ENCODE measurements at regions not wholly inside any gene's neighbourhood (a gene's known extent, or its start where the extent isn't known, plus 50 kb on each side); places are given as distances from the start of the nearest gene placed in this dataset.

DNA sequence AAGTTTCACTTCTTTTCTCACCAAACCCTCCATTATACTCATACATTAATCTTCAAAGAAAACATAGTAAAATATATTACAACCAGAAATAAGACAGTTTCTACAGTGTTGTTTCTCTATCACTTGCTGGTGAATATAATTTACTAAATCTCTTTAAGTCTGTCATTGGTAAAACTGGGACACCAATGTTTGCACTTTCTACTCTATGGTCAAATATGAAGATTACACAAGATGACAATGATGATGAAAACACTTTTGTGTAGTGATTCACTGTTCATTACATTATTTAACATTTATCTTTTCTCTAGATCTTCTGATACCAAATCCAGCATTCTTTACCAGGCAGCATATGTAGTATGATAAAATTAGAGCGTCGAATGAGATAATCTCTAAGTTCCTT is 459.1 kb downstream of the DMAC1 start (continued):
- TF ChIP-seq ZNF883 (CRISPR knock-in tag; IDR thresholded peaks at IDR 0.05; ENCODE audit: not compliant biosample characterization) (no peak), ZNF530 (CRISPR knock-in tag; IDR thresholded peaks at IDR 0.05; ENCODE audit: low read depth) (no peak), SP4 (CRISPR knock-in tag; IDR thresholded peaks at IDR 0.05) (no peak), ZNF225 (CRISPR knock-in tag; IDR thresholded peaks at IDR 0.05) (no peak)

DNA sequence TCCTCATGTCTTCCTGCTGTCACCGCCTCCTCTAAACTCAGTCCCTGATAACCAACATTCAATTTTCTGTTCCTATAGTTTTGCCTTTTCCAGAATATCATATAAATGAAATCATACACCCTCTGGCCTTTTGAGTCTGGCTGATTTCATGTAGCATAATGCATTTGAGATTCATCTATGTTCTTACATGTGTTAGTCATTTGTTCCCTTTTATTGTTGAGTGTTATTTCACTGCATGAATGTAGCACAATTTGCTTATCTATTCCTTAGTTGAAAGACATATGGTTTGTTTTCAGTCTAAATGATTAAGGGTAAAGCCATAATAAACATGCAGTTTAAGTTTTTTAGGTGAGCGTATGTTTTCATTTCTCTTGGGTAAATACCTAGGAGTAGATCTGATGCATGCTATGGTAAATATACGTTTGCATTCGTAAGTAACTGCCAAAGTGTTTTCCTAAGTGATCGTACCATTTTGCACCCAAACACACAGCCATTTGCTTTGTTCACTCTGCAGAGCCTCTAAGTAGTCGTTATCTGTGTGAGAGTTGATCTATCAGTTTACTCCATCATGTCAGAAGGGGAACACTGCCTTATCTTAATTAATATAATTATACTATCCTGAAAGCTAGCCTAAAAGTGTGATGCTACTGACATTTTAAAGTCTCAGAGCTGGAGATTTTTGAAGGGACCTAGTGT is 460.8 kb downstream of the DMAC1 start:
- ATAC-seq = no peak
- TF ChIP-seq CENPX (CRISPR knock-in tag; IDR thresholded peaks at IDR 0.05) = no peak

DNA sequence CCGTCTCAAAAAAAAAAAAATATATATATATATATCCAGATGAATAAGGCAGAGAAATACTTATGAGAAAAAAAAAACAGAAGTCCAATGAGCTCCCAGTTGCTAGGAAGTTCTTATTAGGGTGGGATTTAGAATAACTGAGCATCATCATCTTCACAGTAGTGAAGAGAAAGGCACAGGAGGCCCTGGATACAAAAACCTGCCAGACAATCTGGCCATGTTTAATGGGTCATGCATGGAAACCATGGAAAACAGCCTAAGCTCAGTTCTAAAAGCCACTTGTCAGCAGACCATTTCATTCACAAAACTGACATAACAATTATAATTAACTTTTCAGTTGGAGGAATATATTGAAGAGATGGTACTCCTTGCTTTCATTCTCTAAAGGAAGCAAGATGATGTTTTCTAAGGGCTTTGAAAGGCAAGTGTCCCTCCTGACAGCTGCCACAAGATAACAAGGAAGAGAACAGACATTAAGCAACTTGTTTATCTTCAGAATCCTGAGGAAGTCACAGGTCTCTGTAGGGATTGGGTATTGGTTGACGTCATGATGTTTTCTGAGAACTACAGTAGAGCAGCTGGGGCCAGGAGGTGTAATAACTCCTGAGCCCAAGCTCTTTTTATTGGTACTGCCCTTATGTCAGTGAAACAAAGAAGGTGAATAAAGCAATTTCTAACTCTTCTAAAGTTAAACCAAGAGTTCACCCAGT is 463.1 kb downstream of the DMAC1 start:
- in situ Hi-C loops (cut with HindIII; ENCODE audit: extremely low pct_ligation_motif_present, low pct_unique_long_range_greater_than_20kb) = no loop called here
- no peak overlapping the region for H3K9ac ChIP-seq (ENCODE audit: insufficient read depth, low read depth, low read length)
- H3K79me2 ChIP-seq (ENCODE audit: insufficient read depth, low read length) = no peaks in the 10 kb centered on the region
- H3K4me2 ChIP-seq (ENCODE audit: low read depth, low read length) = no peak overlapping the region
- no peaks in the 10 kb centered on the region for H3K9me3 ChIP-seq (ENCODE audit: low read length)
- BruUV-seq (replicated peaks) = no TSS peak
- CTCF ChIA-PET (ENCODE audit: low intra/inter-chr PET ratio, low total read pairs) = no interaction called here
- intact Hi-C loops (cut with micrococcal nuclease; ENCODE audit: unreplicated experiment) = no loop called here
- no peak overlapping the region for H3K27ac ChIP-seq (ENCODE audit: extremely low read length, insufficient read depth, low read length)
- no peak overlapping the region for H2AFZ ChIP-seq (ENCODE audit: low read length)
- POLR2A ChIA-PET = no interaction called here
- no peaks in the 10 kb centered on the region for H3K36me3 ChIP-seq (replicated peaks in 1 of 2; ENCODE audit: control insufficient read depth in 1 of 2, insufficient read depth in 2 of 2, low read length in 2 of 2)
- no peak overlapping the region for H3K4me3 ChIP-seq (replicated peaks in 1 of 3; ENCODE audit: insufficient read depth in 1 of 3, low read depth in 2 of 3, low read length in 3 of 3)
- no peak for DNase-seq (ENCODE audit: low spot score)
- no peak for TF ChIP-seq ZNF121 (CRISPR knock-in tag; IDR thresholded peaks at IDR 0.05)
- peak; percentile 54 for TF ChIP-seq ATF7 (IDR thresholded peaks at IDR 0.05)
- TF ChIP-seq ATF7 (CRISPR knock-in tag; IDR thresholded peaks at IDR 0.05) = no peak
- no peak for TF ChIP-seq NFRKB (IDR thresholded peaks at IDR 0.05)
- TF ChIP-seq, protein P1, sequence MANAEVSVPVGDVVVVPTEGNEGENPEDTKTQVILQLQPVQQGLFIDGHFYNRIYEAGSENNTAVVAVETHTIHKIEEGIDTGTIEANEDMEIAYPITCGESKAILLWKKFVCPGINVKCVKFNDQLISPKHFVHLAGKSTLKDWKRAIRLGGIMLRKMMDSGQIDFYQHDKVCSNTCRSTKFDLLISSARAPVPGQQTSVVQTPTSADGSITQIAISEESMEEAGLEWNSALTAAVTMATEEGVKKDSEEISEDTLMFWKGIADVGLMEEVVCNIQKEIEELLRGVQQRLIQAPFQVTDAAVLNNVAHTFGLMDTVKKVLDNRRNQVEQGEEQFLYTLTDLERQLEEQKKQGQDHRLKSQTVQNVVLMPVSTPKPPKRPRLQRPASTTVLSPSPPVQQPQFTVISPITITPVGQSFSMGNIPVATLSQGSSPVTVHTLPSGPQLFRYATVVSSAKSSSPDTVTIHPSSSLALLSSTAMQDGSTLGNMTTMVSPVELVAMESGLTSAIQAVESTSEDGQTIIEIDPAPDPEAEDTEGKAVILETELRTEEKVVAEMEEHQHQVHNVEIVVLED (CRISPR knock-in tag; IDR thresholded peaks at IDR 0.05; ENCODE audit: borderline replicate concordance) = no peak
- FAIRE-seq = no peak
- no peaks in the 10 kb centered on the region for H3K27me3 ChIP-seq (ENCODE audit: control insufficient read depth in 1 of 2, insufficient read depth in 2 of 2, low read length in 2 of 2)
- no peaks in the 10 kb centered on the region for H4K20me1 ChIP-seq (ENCODE audit: insufficient read depth, low read length)
- 14% methylated on average over 2 of the region's 2 CpGs for WGBS (ENCODE audit: low lambda C conversion rate)
- ATAC-seq = no peak
- H3K4me1 ChIP-seq (ENCODE audit: insufficient read depth, low read length) = no peaks in the 10 kb centered on the region

More for the DNA sequence above, 460.8 kb downstream of the DMAC1 start:
- H3K4me2 ChIP-seq (ENCODE audit: low read depth, low read length) = no peak overlapping the region
- no peaks in the 10 kb centered on the region for H3K4me1 ChIP-seq (ENCODE audit: insufficient read depth, low read length)
- no peak for FAIRE-seq
- no peaks in the 10 kb centered on the region for H3K9me3 ChIP-seq (ENCODE audit: low read length)
- BruUV-seq (replicated peaks) = no TSS peak
- no peaks in the 10 kb centered on the region for H3K27me3 ChIP-seq (ENCODE audit: control insufficient read depth in 1 of 2, insufficient read depth in 2 of 2, low read length in 2 of 2)
- intact Hi-C loops (cut with micrococcal nuclease; ENCODE audit: unreplicated experiment) (no loop called here), in situ Hi-C loops (cut with HindIII; ENCODE audit: extremely low pct_ligation_motif_present, low pct_unique_long_range_greater_than_20kb) (no loop called here)
- WGBS (ENCODE audit: low lambda C conversion rate) = 12% methylated on average over 6 of the region's 6 CpGs
- ChIA-PET POLR2A (no interaction called here), CTCF (ENCODE audit: low intra/inter-chr PET ratio, low total read pairs) (no interaction called here)
- H3K79me2 ChIP-seq (ENCODE audit: insufficient read depth, low read length) = no peaks in the 10 kb centered on the region
- no peak for DNase-seq (ENCODE audit: low spot score)
- H3K4me3 ChIP-seq (replicated peaks in 1 of 3; ENCODE audit: insufficient read depth in 1 of 3, low read depth in 2 of 3, low read length in 3 of 3) = no peak overlapping the region
- H4K20me1 ChIP-seq (ENCODE audit: insufficient read depth, low read length) = no peaks in the 10 kb centered on the region
- no peak overlapping the region for H3K27ac ChIP-seq (ENCODE audit: extremely low read length, insufficient read depth, low read length)
- H2AFZ ChIP-seq (ENCODE audit: low read length) = no peak overlapping the region
- no peak overlapping the region for H3K9ac ChIP-seq (ENCODE audit: insufficient read depth, low read depth, low read length)
- H3K36me3 ChIP-seq (replicated peaks in 1 of 2; ENCODE audit: control insufficient read depth in 1 of 2, insufficient read depth in 2 of 2, low read length in 2 of 2) = no peaks in the 10 kb centered on the region

All from HepG2 (cell line).